SK-N-SH (cell line): ENCODE measurements at regions not wholly inside any gene's neighbourhood (a gene's known extent, or its start where the extent isn't known, plus 50 kb on each side); places are given as distances from the start of the nearest gene placed in this dataset.

Source experiments
- CTCF ChIA-PET: fragments of 300-600, 350-600 bp; formaldehyde crosslinking; extraction: SDS; loops from one replicate; lab custom pipeline; 2021; lab: Yijun Ruan, JAX
- POLR2A ChIA-PET: fragments of 350-600 bp; sonication (Branson Sonifier 250); formaldehyde crosslinking; extraction: SDS; loops from one replicate; lab custom pipeline; 2020; ENCODE audit warnings: antibody characterized with exemption, inconsistent platforms; lab: Yijun Ruan, JAX
- DNase-seq: peaks from one replicate; pipeline ENCODE4 v3.0.0; 2012
- H2AFZ ChIP-seq: fragments of 200-600 bp; sonication (generic); 2 replicates; pipeline ENCODE4 v1.8.1; 2016; ENCODE audit warnings: antibody characterized with exemption, mild to moderate bottlenecking, low read depth
- H3F3A ChIP-seq: fragments of 200-600 bp; sonication (generic); replicated peaks from 2 replicates; pipeline ENCODE3; 2016; ENCODE audit warnings: antibody characterized with exemption, mild to moderate bottlenecking; ENCODE audit not compliant: insufficient read depth
- H3K27ac ChIP-seq, 2 experiments: fragments of 200-500 bp in 1 of 2; fragments of 200-600 bp in 1 of 2; sonication (Bioruptor generic) in 1 of 2; sonication (generic), shearing (Covaris generic) in 1 of 2; 2 replicates each; pipeline versions ENCODE4 v1.5.1 to v1.6.1; 2014 to 2016; ENCODE audit warnings: low read depth in 2 of 2, inconsistent platforms in 1 of 2, low read length in 1 of 2, mild to moderate bottlenecking in 1 of 2, mixed read lengths in 1 of 2
- H3K27me3 ChIP-seq: fragments of 200-600 bp; sonication (generic), shearing (Covaris generic); 2 replicates; pipeline ENCODE4 v1.6.1; 2016; ENCODE audit warnings: mixed run types; ENCODE audit not compliant: insufficient read depth
- H3K36me3 ChIP-seq, 2 experiments: fragments of 200-500 bp in 1 of 2; fragments of 200-600 bp in 1 of 2; sonication (Bioruptor generic) in 1 of 2; sonication (generic) in 1 of 2; replicated peaks in 1 of 2; 2 replicates each; pipeline versions ENCODE3 to v1.5.1; 2014 to 2016; ENCODE audit warnings: low read length in 1 of 2, mild to moderate bottlenecking in 1 of 2; ENCODE audit not compliant: insufficient read depth in 2 of 2, control insufficient read depth in 1 of 2
- H3K4me1 ChIP-seq, 2 experiments: fragments of 200-500 bp in 1 of 2; fragments of 200-600 bp in 1 of 2; sonication (Bioruptor generic) in 1 of 2; sonication (generic), shearing (Covaris generic) in 1 of 2; 2 replicates each; pipeline versions ENCODE4 v1.5.1 to v1.6.1; 2014 to 2016; ENCODE audit warnings: low read depth in 1 of 2, low read length in 1 of 2, mixed run types in 1 of 2; ENCODE audit not compliant: insufficient read depth in 2 of 2, control insufficient read depth in 1 of 2
- H3K4me2 ChIP-seq: fragments of 200-600 bp; sonication (generic), shearing (Covaris generic); 2 replicates; pipeline ENCODE4 v1.6.1; 2017; ENCODE audit warnings: mixed run types
- H3K4me3 ChIP-seq, 2 experiments: fragments of 200-500 bp in 1 of 2; fragments of 200-600 bp in 1 of 2; sonication (Bioruptor generic) in 1 of 2; sonication (generic), shearing (Covaris generic) in 1 of 2; 2 replicates each; pipeline versions ENCODE4 v1.5.1 to v1.8.1; 2014 to 2016; ENCODE audit warnings: low read depth in 2 of 2, inconsistent platforms in 1 of 2, low read length in 1 of 2, mild to moderate bottlenecking in 1 of 2, mixed read lengths in 1 of 2, moderate library complexity in 1 of 2
- H3K79me2 ChIP-seq: fragments of 200-600 bp; sonication (generic); 2 replicates; pipeline ENCODE4 v1.8.1; 2017; ENCODE audit warnings: mild to moderate bottlenecking; ENCODE audit not compliant: insufficient read depth
- H3K9ac ChIP-seq: fragments of 200-600 bp; sonication (generic); 2 replicates; pipeline ENCODE4 v1.6.1; 2017; ENCODE audit warnings: mixed run types
- H3K9me2 ChIP-seq: fragments of 200-600 bp; sonication (generic); 2 replicates; pipeline ENCODE4 v1.6.1; 2017; ENCODE audit warnings: mixed run types
- H3K9me3 ChIP-seq: fragments of 200-600 bp; sonication (generic); 2 replicates; pipeline ENCODE4 v1.6.1; 2017; ENCODE audit warnings: mixed run types, mild to moderate bottlenecking, moderate library complexity
- H4K20me1 ChIP-seq: fragments of 200-600 bp; sonication (generic); 2 replicates; pipeline ENCODE4 v1.6.1; 2017; ENCODE audit warnings: mild to moderate bottlenecking, mixed run types; ENCODE audit not compliant: insufficient read depth
- ELF1 ChIP-seq: IDR thresholded peaks from 2 replicates; pipeline ENCODE4 v1.4.0; 2012
- EZH2phosphoT487 ChIP-seq: fragments of 200-600 bp; sonication (generic); IDR thresholded peaks from 2 replicates; pipeline ENCODE4 v1.6.1; 2017; ENCODE audit warnings: low read depth, mixed run types, mild to moderate bottlenecking, antibody characterized with exemption, moderate library complexity, borderline replicate concordance
- JUND ChIP-seq: IDR thresholded peaks from 2 replicates; pipeline ENCODE4 v1.4.0; 2012
- MEF2A ChIP-seq: IDR thresholded peaks from 2 replicates; pipeline ENCODE4 v1.4.0; 2012; ENCODE audit warnings: low read depth, borderline replicate concordance
- MXI1 ChIP-seq: IDR thresholded peaks from 2 replicates; pipeline ENCODE4 v1.6.1; 2012; ENCODE audit warnings: mild to moderate bottlenecking, low read depth, low read length, improper control_type of control experiment
- NFIC ChIP-seq: IDR thresholded peaks from 2 replicates; pipeline ENCODE4 v1.4.0; 2012; ENCODE audit warnings: borderline replicate concordance
- POLR2AphosphoS5 ChIP-seq: IDR thresholded peaks from 2 replicates; pipeline ENCODE4 v1.6.1; 2012; ENCODE audit warnings: low read depth, low read length
- RAD21 ChIP-seq: IDR thresholded peaks from 2 replicates; pipeline ENCODE4 v1.6.1; 2012; ENCODE audit warnings: mild to moderate bottlenecking, low read length
- RCOR1 ChIP-seq: fragments of 150-350 bp; IDR thresholded peaks from 2 replicates; pipeline ENCODE4 v1.6.1; 2017; ENCODE audit warnings: antibody characterized with exemption, low read length
- RFX5 ChIP-seq: IDR thresholded peaks from 2 replicates; pipeline ENCODE4 v1.6.1; 2012; ENCODE audit warnings: mild to moderate bottlenecking, improper control_type of control experiment, low read length
- RXRA ChIP-seq: IDR thresholded peaks from 2 replicates; pipeline ENCODE4 v1.4.0; 2012; ENCODE audit warnings: low read depth, mild to moderate bottlenecking, borderline replicate concordance
- SMC3 ChIP-seq: IDR thresholded peaks from 2 replicates; pipeline ENCODE4 v1.6.1; 2012; ENCODE audit warnings: low read depth, low read length, improper control_type of control experiment
- TCF12 ChIP-seq: IDR thresholded peaks from 2 replicates; pipeline ENCODE4 v1.4.0; 2012
- USF2 ChIP-seq: fragments of 150-350 bp; IDR thresholded peaks from 2 replicates; pipeline ENCODE4 v1.6.1; 2017; ENCODE audit warnings: antibody characterized with exemption, low read length, low read depth, borderline replicate concordance
- YY1 ChIP-seq: IDR thresholded peaks from 2 replicates; pipeline ENCODE4 v1.4.0; 2012; ENCODE audit warnings: low read depth, mild to moderate bottlenecking
- WGBS: methylation state at CpG from one replicate; pipeline ENCODE4 v1.1.6; 2017; ENCODE audit warnings: low lambda C conversion rate; 5-methylcytosine and 5-hydroxymethylcytosine counted together
- TF ChIP-seq, protein P1 (sequence below): IDR thresholded peaks from 2 replicates; pipeline ENCODE4 v1.4.0; 2012; ENCODE audit warnings: low read depth, borderline replicate concordance
- TF ChIP-seq, protein P2 (sequence below): IDR thresholded peaks from 2 replicates; pipeline ENCODE4 v1.4.0; 2012; ENCODE audit warnings: low read depth
- TF ChIP-seq, protein P3 (sequence below): IDR thresholded peaks from 2 replicates; pipeline ENCODE4 v1.6.1; 2012; ENCODE audit warnings: mild to moderate bottlenecking, low read depth, low read length, moderate library complexity
- TF ChIP-seq, protein P4 (sequence below): fragments of 150-350 bp; IDR thresholded peaks from 2 replicates; pipeline ENCODE4 v1.6.1; 2016; ENCODE audit warnings: mild to moderate bottlenecking, low read depth, low read length

DNA sequence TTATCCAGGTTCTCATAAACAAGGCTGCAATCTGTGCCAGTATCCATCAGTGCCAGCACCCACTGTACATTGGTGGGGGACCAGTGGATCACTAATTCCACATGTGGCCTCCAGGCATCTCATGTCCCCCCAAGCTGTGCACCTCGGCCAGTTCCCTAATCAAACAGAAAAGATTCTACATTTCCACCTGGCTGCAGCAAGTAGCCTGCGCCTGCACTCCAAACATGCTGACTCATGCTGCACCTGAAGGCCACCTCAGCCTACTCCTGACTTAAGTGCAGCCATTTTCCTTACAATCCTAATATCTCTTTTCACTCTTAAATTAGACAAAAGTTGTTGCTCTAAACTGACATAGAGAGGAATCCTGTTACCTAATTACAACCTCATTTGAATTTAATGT lies 729.4 kb upstream of the MIR17HG start:
- Histone ChIP-seq H3F3A (no peaks in the 10 kb centered on the region), H3K79me2 (no peaks in the 10 kb centered on the region), H3K4me2 (no peak overlapping the region), H3K27ac (no peak overlapping the region), H3K9ac (no peak overlapping the region), H3K9me2 (no peaks in the 10 kb centered on the region), H3K36me3 (no peaks in the 10 kb centered on the region), H4K20me1 (no peaks in the 10 kb centered on the region), H3K4me3 (no peak overlapping the region), H3K9me3 (no peaks in the 10 kb centered on the region), H3K4me1 (no peaks in the 10 kb centered on the region), H2AFZ (no peak overlapping the region), H3K27me3 (no peaks in the 10 kb centered on the region)
- TF ChIP-seq JUND, result no peak
- no peak for TF ChIP-seq RXRA
- TF ChIP-seq RFX5, result no peak
- TF ChIP-seq, protein P1, sequence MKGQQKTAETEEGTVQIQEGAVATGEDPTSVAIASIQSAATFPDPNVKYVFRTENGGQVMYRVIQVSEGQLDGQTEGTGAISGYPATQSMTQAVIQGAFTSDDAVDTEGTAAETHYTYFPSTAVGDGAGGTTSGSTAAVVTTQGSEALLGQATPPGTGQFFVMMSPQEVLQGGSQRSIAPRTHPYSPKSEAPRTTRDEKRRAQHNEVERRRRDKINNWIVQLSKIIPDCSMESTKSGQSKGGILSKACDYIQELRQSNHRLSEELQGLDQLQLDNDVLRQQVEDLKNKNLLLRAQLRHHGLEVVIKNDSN, result no peak
- no peak for TF ChIP-seq SMC3
- no peak for TF ChIP-seq YY1
- TF ChIP-seq NFIC, result no peak
- no peak for TF ChIP-seq RCOR1
- TF ChIP-seq MXI1, result no peak
- TF ChIP-seq, protein P2, sequence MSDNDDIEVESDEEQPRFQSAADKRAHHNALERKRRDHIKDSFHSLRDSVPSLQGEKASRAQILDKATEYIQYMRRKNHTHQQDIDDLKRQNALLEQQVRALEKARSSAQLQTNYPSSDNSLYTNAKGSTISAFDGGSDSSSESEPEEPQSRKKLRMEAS, result no peak
- no peak for TF ChIP-seq ELF1
- TF ChIP-seq POLR2AphosphoS5, result no peak
- TF ChIP-seq, protein P3, sequence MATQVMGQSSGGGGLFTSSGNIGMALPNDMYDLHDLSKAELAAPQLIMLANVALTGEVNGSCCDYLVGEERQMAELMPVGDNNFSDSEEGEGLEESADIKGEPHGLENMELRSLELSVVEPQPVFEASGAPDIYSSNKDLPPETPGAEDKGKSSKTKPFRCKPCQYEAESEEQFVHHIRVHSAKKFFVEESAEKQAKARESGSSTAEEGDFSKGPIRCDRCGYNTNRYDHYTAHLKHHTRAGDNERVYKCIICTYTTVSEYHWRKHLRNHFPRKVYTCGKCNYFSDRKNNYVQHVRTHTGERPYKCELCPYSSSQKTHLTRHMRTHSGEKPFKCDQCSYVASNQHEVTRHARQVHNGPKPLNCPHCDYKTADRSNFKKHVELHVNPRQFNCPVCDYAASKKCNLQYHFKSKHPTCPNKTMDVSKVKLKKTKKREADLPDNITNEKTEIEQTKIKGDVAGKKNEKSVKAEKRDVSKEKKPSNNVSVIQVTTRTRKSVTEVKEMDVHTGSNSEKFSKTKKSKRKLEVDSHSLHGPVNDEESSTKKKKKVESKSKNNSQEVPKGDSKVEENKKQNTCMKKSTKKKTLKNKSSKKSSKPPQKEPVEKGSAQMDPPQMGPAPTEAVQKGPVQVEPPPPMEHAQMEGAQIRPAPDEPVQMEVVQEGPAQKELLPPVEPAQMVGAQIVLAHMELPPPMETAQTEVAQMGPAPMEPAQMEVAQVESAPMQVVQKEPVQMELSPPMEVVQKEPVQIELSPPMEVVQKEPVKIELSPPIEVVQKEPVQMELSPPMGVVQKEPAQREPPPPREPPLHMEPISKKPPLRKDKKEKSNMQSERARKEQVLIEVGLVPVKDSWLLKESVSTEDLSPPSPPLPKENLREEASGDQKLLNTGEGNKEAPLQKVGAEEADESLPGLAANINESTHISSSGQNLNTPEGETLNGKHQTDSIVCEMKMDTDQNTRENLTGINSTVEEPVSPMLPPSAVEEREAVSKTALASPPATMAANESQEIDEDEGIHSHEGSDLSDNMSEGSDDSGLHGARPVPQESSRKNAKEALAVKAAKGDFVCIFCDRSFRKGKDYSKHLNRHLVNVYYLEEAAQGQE, result no peak
- TF ChIP-seq RAD21, result no peak
- no peak for TF ChIP-seq USF2
- no peak for TF ChIP-seq MEF2A
- TF ChIP-seq, protein P4, sequence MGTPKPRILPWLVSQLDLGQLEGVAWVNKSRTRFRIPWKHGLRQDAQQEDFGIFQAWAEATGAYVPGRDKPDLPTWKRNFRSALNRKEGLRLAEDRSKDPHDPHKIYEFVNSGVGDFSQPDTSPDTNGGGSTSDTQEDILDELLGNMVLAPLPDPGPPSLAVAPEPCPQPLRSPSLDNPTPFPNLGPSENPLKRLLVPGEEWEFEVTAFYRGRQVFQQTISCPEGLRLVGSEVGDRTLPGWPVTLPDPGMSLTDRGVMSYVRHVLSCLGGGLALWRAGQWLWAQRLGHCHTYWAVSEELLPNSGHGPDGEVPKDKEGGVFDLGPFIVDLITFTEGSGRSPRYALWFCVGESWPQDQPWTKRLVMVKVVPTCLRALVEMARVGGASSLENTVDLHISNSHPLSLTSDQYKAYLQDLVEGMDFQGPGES, result no peak
- no peak for TF ChIP-seq TCF12
- TF ChIP-seq EZH2phosphoT487, result no peak
- 65% methylated on average over 2 of the region's 2 CpGs for WGBS
- ChIA-PET CTCF (no interaction called here), POLR2A (no interaction called here)
- DNase-seq, result no peak
